GM18520 (cell line): ENCODE measurements at regions not wholly inside any gene's neighbourhood (a gene's known extent, or its start where the extent isn't known, plus 50 kb on each side); places are given as distances from the start of the nearest gene placed in this dataset.
"Not testable (repeated sequence)": the region's sequence is repeated elsewhere in the genome, so short reads cannot be mapped to it uniquely, and the experiment has no call there.

ENCODE experiments used
- ATAC-seq: cut with Tn5 transposase; IDR thresholded peaks from one replicate; pipeline ENCODE4 v1.9.1; 2021; ENCODE audit not compliant: unreplicated experiment

GRCh38 chr11:23453522-23453921 lies 593.2 kb upstream of the CCDC179 start:
- ATAC-seq = no peak

GRCh38 chr11:23455321-23455891 lies 595.1 kb upstream of the CCDC179 start:
- no peak for ATAC-seq

- ATAC-seq = no peak
Observed at GRCh38 chr11:23457641-23458040, 597.4 kb upstream of the CCDC179 start.

DNA sequence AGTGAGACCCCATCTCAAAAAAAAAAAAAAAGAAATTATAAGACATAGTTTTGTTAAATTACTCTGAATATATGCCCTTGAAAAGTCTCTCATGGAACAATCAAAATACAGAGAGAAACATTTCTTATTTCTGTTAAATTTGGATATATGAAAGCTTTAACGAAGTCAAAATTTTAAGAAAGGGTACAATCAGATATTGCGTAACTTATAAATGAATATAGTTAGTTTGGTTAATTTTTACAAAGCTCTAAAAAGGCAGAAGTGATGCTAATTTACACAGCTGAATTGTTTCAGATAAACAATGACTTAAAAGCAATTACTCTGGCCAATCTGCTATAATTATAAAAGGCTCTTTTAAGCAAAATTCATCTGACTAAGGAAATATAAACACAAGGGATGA lies 611.6 kb upstream of the CCDC179 start:
- no peak for ATAC-seq

- no peak for ATAC-seq
Observed at GRCh38 chr11:23473782-23474181, 613.5 kb upstream of the CCDC179 start.

- ATAC-seq = no peak
Observed at GRCh38 chr11:23480736-23481135, 620.5 kb upstream of the CCDC179 start.

DNA sequence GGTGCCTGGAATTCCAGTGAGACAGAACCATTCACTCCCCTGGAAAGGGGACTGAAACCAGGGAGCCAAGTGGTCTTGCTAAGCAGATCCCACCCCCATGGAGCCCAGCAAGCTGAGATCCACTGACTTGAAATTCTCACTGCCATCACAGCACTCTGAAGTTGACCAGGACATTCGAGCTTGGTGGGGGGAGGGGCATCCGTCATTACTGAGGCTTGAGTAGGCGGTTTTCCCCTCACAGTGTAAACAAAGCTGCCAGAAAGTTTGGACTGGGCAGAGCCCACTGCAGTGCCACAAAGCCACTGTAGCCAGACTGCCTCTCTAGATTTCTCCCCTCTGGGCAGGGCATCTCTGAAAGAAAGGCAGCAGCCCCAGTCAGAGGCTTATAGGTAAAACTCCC lies 623.9 kb upstream of the CCDC179 start:
- ATAC-seq = not testable (repeated sequence)

GRCh38 chr11:23484618-23485017 lies 624.3 kb upstream of the CCDC179 start:
- not testable (repeated sequence) for ATAC-seq

GRCh38 chr11:23490557-23491235 lies 630.4 kb upstream of the CCDC179 start:
- ATAC-seq = no peak

DNA sequence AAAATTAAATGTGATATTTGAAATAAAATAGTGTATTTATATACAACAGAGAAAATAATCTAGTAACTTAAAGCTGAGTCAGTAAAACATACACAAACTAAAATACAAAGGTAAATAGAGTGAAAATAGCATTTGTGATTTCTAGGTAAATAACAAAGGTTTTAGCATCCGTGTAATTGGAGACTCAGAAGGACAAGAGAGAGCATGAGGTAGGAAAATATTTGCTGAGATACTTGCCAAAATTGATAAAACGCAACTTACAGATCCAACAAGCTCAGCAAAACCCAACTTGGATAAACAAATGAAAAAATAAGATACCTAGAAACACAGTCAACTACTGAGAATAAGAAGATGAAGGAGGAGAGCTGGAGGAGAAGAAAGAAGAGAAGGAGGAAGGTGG lies 634.7 kb upstream of the CCDC179 start:
- no peak for ATAC-seq

- no peak for ATAC-seq
Observed at GRCh38 chr11:23496340-23496739, 636.1 kb upstream of the CCDC179 start.

DNA sequence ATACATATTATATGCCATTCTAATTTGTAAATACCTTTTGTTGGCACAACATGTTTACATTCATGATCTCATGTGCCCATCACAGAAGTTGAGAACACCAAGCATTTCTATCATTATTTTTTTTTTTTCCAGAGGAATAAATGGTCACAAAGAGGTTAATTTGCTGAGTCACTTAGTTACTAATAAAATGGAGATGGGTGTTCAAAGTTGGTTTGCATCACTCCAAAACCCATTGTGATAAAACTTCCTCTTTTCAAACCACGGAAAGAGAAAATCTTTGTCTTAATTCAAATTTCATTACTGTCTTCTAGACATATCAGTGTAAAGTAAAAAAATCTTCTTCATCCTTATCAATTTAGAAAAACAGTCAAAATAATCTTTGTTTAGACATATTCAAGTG lies 636.8 kb upstream of the CCDC179 start:
- no peak for ATAC-seq

GRCh38 chr11:23502389-23502788 lies 642.1 kb upstream of the CCDC179 start:
- no peak for ATAC-seq

DNA sequence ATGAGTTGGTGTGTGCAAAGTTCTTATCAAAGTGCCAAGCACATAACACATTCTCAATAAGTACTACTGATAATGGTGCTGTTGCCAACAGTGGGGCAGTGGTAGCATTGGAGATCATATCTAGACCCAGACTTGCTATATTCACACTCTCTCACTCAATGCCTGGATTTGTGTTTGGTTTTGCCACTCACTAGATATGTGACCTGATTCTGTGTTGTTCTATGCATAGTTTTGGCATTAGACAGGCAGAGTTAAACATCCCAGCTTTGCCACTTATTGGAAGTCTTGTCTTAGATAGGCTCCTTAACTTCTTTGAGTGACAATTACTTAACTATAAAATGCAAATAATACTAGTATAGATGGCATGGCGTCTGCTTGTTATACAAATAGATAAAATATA lies 642.6 kb upstream of the CCDC179 start:
- no peak for ATAC-seq

GRCh38 chr11:23509023-23509422 lies 648.7 kb upstream of the CCDC179 start:
- ATAC-seq = peak; percentile 54

GRCh38 chr11:23509821-23510220 lies 649.5 kb upstream of the CCDC179 start:
- ATAC-seq = no peak

DNA sequence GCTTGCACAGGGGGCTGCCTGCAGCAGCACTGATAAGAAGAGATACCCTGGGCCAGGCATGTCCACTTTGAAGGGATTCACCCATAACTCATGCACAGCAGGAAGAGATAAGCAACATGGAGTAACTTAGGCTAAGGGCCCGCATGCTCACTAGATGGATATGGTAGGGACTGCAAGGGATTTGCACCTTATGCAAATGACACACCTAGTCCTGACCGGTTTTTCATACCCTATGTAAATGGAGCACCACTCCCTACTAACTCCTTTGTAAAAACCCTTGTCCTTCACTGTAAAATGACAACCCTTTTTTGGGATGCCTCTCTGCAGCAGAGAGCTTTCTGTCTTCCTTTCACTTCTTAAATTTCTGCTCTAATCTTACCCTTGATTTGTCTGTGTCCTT lies 658.9 kb upstream of the CCDC179 start:
- no peak for ATAC-seq

DNA sequence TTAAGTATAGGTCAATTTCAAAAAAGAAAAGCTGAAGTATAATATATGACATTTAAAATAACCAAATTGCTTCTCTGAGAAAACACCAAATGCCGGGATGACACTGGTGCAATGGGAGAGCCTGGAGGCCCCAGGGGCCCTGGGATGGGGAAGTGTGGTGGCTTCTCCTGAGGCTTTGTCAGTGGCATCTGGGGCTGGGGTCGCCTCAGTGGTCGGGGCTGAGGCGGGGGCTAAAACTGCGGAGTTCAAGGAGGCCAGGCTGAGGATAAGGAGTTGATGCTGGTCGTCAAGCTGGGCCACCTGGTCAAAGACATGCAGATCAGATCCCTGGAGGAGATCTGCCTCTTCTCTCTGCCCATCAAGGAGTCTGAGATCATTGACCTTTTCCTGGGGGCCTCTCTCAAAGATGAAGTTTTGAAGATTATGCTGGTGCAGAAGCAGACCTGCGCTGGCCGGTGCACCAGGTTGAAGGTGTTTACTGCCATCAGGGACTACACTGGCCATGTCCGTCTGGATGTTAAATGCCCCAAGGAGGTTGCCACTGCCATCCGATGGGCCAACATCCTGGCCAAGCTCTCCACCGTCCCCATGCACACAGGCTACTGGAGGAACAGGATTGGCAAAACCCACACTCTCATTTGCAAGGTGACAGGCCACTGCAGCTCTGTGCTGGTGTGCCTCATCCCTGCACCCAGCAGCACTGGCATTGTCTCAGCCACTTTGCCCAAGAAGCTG lies 660.1 kb upstream of the CCDC179 start:
- ATAC-seq = no peak

GRCh38 chr11:23536907-23537306 lies 676.6 kb upstream of the CCDC179 start:
- ATAC-seq = no peak

GRCh38 chr11:23539556-23539955 lies 679.3 kb upstream of the CCDC179 start:
- no peak for ATAC-seq

DNA sequence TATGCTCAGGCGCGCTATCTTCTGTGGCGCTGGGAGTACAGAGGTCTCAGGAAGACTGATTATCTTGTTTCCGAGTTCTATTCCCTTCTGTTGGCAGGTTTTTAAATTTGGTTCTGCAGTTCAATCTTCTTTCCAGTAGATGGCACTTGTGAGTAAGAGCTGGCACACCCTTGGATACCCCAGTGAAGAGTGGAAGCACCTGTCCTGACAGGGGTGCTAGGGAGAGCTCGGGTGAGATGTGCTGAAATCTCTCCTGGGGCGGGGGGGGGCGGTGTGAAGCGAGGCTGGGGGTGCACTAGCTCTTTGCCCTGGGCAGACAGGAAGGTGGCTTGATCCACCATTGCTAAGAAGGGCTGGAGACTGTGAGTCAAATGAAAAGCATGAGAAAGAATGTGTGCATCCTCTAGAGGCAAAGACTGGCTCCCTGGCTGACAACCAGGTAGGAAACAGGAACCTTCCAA lies 679.9 kb upstream of the CCDC179 start:
- ATAC-seq = peak; percentile 76

GRCh38 chr11:23542189-23542588 lies 681.9 kb upstream of the CCDC179 start:
- ATAC-seq = no peak
